H54 (cell line): ENCODE measurements at regions not wholly inside any gene's neighbourhood (a gene's known extent, or its start where the extent isn't known, plus 50 kb on each side); places are given as distances from the start of the nearest gene placed in this dataset.
"Not testable (repeated sequence)": the region's sequence is repeated elsewhere in the genome, so short reads cannot be mapped to it uniquely, and the experiment has no call there.

Experiments used
- DNase-seq: peaks from one replicate; pipeline ENCODE4 v3.0.0; 2011; ENCODE audit warnings: low spot score, mixed read lengths; ENCODE audit not compliant: insufficient read length
- FAIRE-seq: peaks from 3 replicates; lab custom pipeline; 2011; peaks lifted over from hg19 to GRCh38; lab: Jason Lieb, UNC
- POLR2A ChIP-seq: IDR thresholded peaks from 2 replicates; pipeline ENCODE4 v1.6.1; 2011; ENCODE audit warnings: low read depth, mild to moderate bottlenecking, low read length

DNA sequence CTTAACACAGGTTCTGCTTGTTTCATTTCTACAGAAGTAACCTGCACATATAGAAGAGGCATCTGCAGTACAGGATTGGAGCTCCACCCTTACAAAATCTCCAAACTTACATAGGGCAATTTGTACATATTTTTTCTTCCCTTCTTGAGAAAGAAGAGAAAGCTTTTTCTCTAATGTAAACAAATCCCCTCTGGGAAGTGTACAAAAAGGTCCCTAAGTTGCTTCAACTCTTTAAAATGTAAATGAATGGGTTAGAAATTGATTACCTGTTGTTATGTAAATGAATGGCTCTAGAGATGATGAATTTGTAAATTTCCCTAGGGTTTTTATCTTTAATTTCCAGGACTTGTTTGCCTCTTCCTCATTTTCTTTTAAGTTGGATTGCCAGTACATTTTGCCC is 1183.7 kb downstream of the MRPL39 start:
- DNase-seq (no peak), FAIRE-seq (no peak)
- TF ChIP-seq POLR2A: no peak

- DNase-seq (no peak), FAIRE-seq (no peak)
- TF ChIP-seq POLR2A: no peak
Observed at GRCh38 chr21:24420689-24421088, 1186.6 kb downstream of the MRPL39 start.

GRCh38 chr21:24419641-24420040 is 1187.6 kb downstream of the MRPL39 start:
- not testable (repeated sequence) for DNase-seq

GRCh38 chr21:24418671-24419070 is 1188.6 kb downstream of the MRPL39 start:
- FAIRE-seq (no peak), DNase-seq (no peak)
- no peak for TF ChIP-seq POLR2A

More at GRCh38 chr21:24419641-24420040, 1187.6 kb downstream of the MRPL39 start:
- not testable (repeated sequence) for FAIRE-seq

GRCh38 chr21:24411429-24411828 is 1195.9 kb downstream of the MRPL39 start:
- no peak for TF ChIP-seq POLR2A
- DNase-seq (no peak), FAIRE-seq (no peak)

DNA sequence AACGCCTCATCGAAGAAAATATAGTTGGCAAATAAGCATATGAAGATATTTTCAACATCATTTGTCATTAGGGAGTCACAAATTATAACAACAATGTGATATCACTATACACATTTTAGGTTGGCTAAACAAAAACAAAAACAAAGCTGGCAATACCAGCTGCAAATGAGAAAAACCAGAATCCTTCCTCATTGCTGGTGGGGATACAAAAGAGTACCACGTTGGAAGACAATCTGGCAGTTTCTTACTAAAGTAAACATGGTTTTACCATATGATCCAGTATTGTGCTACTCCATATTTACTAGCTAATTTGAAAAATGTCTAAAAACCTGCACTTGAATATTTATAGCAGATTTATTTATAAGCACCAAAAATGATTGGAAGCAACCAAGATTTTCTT is 1204.1 kb downstream of the MRPL39 start:
- TF ChIP-seq POLR2A: no peak
- DNase-seq (no peak), FAIRE-seq (no peak)

GRCh38 chr21:24395320-24395923 is 1211.9 kb downstream of the MRPL39 start:
- no peak for FAIRE-seq
- TF ChIP-seq POLR2A: no peak
- DNase-seq: no peak

- DNase-seq: no peak
- FAIRE-seq: no peak
- no peak for TF ChIP-seq POLR2A
Observed at GRCh38 chr21:24375201-24375600, 1232.1 kb downstream of the MRPL39 start.

GRCh38 chr21:24372506-24372905 is 1234.8 kb downstream of the MRPL39 start:
- DNase-seq (no peak), FAIRE-seq (no peak)
- no peak for TF ChIP-seq POLR2A

DNA sequence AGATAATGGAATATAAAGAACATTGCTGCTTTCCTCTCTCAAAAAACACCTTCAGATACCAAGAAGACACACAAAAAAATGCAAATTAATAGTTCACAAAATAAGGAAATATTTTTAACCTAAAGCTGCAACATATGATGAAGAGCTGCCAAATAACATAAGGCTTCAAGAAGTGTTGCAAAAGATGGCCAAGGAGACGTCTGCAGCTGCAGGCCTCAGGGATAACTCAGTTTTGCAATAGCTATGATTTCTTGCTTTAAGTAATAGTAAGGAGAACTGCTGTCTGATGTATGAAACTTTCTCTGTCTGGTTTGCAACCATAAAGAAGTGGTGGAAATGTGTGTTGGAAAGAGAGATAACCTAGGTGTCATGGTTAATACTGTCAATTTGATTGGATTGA is 1237.5 kb downstream of the MRPL39 start:
- FAIRE-seq (no peak), DNase-seq (no peak)
- no peak for TF ChIP-seq POLR2A

- no peak for TF ChIP-seq POLR2A
- no peak for DNase-seq
- FAIRE-seq: no peak
Observed at GRCh38 chr21:24369278-24369677, 1238.0 kb downstream of the MRPL39 start.

GRCh38 chr21:24367936-24368335 is 1239.3 kb downstream of the MRPL39 start:
- no peak for DNase-seq
- no peak for FAIRE-seq
- no peak for TF ChIP-seq POLR2A

DNA sequence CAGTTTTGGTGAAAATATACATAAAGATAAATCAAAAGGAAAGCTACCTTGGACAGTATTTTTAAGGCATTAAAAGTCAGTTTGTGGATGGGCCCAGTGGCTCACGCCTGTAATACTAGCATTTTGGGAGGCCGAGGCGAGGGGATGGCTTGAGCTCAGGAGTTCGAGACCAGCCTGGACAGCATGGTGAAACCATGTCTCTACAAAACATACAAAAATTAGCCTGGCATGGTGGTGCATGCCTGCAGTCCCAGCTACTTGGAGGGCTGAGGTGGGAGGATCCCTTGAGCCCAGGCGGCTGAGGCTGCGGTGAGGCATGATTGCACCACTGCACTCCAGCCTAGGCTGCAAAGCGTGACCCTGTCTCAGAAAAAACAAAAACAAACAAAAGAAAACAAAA is 1253.8 kb downstream of the MRPL39 start:
- DNase-seq (no peak), FAIRE-seq (no peak)
- no peak for TF ChIP-seq POLR2A

DNA sequence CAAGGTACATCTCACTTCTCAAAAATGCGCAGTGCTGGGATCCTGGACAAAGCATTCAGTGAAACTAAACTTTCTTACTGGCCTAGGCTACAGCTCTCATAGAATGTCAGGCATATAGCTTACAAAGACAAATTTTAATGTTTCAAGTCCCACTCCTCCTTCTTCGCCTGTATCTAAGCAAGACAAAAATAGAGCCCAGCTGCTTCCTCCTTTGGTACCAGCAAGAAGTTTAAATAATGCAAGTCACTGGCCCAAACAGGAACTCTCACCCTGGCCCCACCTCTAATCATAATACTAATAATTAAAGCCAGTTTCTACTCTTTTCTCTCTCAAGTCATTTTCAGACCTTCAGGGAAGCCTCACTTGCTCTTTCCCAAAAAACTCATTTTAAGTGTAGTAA is 1267.9 kb downstream of the MRPL39 start:
- TF ChIP-seq POLR2A: no peak
- DNase-seq: no peak
- FAIRE-seq: no peak

DNA sequence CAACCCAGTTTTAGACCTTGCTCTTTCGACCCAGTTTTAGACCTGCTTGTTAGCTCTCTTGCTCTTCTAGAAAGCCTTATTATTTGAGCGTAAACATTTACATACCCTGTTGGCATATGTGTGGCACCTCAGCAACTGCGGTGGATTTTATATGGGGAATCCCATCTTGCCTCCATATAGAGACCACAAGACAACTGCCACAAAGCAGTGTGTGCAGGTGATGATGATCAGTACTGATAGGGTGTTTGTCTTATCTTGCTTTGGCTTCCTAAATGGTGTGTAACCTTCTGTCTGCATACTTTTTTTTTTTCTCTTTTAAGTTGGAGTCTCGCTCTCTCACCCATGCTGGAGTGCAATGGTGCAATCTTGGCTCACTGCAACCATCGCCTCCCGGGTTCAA is 1270.8 kb downstream of the MRPL39 start:
- FAIRE-seq: no peak
- no peak for DNase-seq
- TF ChIP-seq POLR2A: no peak
